Myocyte (in vitro differentiated cells): ENCODE measurements at regions not wholly inside any gene's neighbourhood (a gene's known extent, or its start where the extent isn't known, plus 50 kb on each side); places are given as distances from the start of the nearest gene placed in this dataset.
"Not testable (repeated sequence)": the region's sequence is repeated elsewhere in the genome, so short reads cannot be mapped to it uniquely, and the experiment has no call there.

ENCODE experiments used
- DNase-seq: peaks from one replicate; pipeline ENCODE4 v3.0.0-alpha.2; 2012; ENCODE audit warnings: low read depth

DNA sequence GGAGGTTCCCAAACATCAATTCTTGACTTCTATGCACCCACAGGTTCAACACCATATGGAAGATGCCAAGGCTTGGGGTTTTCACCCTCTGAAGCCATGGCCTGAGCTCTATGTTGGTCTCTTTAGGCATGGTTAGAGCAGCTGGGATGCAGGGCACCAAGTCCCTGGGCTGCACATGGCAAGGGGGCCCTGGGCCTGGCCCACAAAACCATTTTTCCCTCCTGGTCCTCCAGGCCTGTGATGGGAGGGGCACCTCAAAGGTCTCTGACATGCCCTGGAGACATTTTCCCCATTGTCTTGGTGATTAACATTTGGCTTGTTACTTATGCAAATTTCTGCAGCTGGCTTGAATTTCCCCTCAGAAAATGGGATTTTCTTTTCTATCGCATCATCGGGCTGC is 480.5 kb upstream of the IRAK1BP1 start:
- DNase-seq: not testable (repeated sequence)

- DNase-seq: no peak
These were observed 477.3 kb upstream of the IRAK1BP1 start for GRCh38 chr6:78390066-78390465.

GRCh38 chr6:78397499-78397898 is 469.9 kb upstream of the IRAK1BP1 start:
- no peak for DNase-seq

DNA sequence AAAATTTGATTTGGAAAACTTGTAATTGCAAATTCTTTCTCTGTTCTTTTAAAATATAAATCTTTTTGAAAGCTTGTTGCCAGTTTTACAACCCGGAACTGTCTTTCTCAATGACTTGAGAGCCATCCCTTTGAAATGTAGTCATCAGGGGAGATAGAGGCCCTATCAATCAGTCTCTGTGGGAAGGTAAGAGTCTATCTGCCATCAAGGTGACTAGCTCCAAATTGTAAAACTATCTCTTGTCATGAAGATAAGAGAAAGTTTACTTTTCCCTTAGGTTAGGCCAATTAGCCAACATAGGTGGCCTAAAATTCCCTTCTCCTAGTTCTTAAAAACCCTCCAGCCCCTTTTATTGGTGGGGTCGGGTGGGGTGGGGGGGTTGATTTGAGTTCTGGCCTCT is 469.1 kb upstream of the IRAK1BP1 start:
- no peak for DNase-seq

DNA sequence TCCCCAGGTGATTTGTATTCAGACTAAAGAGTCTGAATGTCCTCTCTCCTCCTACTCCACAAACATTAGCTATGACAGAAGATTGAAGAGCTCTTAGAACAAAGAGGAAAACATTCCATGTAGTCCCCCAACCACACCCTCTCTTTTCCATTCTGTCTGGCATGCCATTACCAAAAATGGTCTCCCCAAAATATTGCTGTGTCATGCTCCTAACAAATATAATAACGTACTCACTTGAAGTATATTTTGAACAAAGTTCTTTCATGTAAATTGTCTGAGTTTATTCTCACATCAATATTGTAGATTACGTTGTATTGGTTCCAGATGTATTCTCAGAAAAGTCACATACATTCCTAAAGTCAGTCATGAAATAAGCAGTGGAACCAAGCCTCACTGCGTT is 467.3 kb upstream of the IRAK1BP1 start:
- no peak for DNase-seq

- DNase-seq: peak; percentile 75
These were observed 440.0 kb upstream of the IRAK1BP1 start for GRCh38 chr6:78427386-78427785.

GRCh38 chr6:78430521-78430920 is 436.8 kb upstream of the IRAK1BP1 start:
- DNase-seq: no peak

DNA sequence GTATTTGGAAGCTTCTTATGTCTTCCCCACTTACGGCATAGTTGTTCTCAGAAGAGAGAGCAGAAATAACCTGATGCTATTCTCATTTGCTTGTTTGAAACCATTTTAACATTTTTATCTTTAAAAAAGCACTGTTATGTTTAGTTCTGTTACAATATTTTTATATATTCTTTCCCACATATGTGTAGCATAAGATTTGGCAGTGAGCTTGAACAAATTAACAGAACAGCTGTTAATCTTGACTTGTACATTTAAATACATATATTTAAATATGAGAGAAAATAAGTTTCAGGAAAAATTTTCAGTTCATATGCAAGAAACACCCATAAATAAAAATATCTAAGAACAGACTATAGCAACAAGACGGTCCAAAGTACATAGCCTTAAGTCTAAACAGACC is 431.7 kb upstream of the IRAK1BP1 start:
- DNase-seq: no peak

DNA sequence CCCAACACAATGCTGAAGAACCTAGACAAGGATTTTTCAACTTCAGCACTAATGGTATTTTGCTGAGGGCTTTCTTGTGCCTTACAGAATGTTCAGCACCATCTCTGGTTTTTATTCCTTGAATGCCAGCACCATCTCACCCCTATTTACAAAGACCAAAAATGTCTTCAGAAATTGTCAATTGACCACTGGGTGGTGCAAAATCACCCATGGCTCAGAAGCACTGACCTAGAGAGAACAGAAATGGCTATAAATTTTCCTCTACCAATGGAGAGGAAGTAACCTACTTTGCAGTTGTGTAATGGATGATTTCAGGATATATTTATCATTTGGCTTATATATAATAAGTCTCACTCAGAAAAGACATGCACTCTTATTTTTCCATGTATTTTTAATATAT is 431.0 kb upstream of the IRAK1BP1 start:
- peak; percentile 41 for DNase-seq

DNA sequence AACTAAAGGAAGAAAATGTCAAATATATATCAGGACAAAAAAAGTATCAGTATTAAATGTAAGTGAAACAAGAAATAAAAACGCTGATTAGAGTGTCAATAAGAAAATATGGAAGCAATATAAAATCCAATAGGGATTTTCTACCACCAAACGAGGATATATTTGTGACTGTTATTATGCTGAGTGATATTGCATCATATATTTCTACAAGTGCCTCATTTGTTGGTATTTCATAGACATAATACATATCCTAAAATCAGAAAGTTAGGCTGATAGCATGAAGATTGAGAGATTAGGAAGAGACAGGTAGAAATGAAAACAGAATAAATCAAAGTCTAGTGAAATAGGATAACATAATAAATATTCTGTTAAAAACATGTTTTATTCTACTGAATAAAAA is 429.2 kb upstream of the IRAK1BP1 start:
- DNase-seq: no peak

GRCh38 chr6:78460711-78461110 is 406.6 kb upstream of the IRAK1BP1 start:
- DNase-seq: no peak

- DNase-seq: no peak
These were observed 404.6 kb upstream of the IRAK1BP1 start for GRCh38 chr6:78462728-78463127.

- peak; percentile 74 for DNase-seq
These were observed 402.2 kb upstream of the IRAK1BP1 start for GRCh38 chr6:78465059-78465634.

DNA sequence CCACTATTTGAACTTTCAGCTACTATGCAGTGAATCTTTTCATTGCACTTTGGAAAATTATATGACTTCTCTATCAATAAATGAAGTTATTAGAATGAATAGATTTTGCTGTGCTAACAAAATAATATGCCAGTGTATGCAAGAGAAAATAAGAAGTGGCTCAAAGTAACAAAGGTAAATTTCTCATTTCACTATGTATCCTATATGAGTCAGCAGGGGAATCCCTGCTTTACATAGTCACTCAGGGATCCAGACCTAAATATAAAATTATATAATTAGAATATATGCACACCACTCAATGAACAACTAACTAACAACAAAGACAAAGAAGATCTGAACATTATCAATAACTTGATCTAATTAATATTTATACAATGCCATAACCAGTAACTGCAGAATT is 390.8 kb upstream of the IRAK1BP1 start:
- no peak for DNase-seq

- no peak for DNase-seq
These were observed 384.4 kb upstream of the IRAK1BP1 start for GRCh38 chr6:78482801-78483552.

- DNase-seq: peak; percentile 37
These were observed 383.7 kb upstream of the IRAK1BP1 start for GRCh38 chr6:78483553-78484197.

DNA sequence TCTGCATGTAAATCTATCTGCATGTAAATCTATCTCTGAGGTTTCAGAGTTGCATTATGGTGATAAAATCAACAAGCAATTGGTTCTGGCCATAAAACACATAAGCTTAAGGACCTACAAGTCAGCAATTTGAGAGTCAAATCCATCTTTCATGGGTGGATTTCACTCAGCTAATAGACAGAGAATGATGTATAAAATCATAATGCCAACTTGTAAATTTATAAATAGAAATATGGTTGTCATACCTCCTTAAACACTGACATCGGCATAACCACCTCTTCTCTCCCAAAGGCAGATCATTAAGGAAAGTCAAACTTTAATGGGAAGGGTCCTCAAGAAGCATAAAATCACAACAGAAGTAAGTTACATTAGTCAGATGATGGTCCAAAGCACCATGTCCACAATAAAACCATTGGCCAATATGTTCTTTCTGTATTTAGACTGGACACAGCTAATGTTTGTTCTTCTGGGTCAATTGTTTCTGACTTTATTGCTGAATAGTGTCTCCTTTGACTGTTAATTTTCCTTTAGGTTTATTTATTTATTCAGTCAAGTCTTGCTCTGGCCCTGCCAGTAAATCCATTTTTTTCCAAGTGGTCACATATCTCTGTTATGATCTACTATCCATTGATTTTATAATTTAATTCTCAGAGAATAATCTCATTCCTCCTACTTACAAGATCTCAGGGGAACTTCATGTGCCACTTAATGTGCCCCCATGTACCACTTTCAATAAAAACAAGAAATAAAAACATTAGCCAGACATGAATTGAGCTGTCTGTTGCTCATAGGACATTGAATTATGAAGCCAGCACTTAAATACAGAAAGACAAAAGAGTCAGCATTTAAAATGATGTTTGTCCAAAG is 382.9 kb upstream of the IRAK1BP1 start:
- no peak for DNase-seq

DNA sequence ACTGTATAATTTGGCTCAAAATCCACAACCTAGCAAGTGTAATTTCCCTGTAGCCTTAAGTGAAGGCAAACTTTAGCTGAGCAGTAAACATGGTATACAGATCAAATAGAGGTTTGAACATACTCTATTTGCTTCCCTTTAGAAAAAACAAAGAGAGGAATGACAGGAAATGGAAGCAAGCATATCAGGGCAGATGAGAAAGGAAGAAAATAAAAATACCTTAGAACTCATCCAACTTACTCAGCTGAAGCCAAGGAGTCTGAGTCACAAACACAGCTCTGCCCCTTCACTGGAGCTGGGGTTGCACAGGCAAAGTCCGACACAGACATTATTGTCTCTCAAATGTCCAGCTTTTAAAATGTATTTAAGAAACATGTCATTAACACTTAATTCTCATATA is 379.9 kb upstream of the IRAK1BP1 start:
- DNase-seq: no peak

GRCh38 chr6:78489874-78490273 is 377.5 kb upstream of the IRAK1BP1 start:
- no peak for DNase-seq

- DNase-seq: peak; percentile 75
These were observed 374.9 kb upstream of the IRAK1BP1 start for GRCh38 chr6:78492351-78493017.
